ENCODE measurements at regions not wholly inside any gene's neighbourhood (a gene's known extent, or its start where the extent isn't known, plus 50 kb on each side); places are given as distances from the start of the nearest gene placed in this dataset.

DNA sequence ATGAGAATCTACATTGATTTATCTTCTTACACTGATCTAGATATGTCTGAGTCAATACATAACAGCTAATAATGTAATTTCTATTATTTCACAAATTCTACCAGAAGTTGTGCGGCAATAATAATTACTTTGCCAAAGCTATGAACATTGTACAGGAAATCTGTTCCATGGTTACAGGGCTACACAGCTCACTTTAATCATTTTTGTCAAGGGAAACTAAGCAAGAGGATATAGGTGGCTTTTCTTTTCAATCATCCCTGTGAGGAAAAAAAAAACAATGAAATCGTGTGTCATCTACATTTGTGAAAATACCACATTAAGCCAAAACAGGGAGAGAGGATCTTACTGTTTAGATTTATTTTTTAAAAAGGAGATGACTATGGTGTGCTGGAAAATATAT is 717.4 kb downstream of the NR2F1-AS1 start:
- TF ChIP-seq, protein P1, sequence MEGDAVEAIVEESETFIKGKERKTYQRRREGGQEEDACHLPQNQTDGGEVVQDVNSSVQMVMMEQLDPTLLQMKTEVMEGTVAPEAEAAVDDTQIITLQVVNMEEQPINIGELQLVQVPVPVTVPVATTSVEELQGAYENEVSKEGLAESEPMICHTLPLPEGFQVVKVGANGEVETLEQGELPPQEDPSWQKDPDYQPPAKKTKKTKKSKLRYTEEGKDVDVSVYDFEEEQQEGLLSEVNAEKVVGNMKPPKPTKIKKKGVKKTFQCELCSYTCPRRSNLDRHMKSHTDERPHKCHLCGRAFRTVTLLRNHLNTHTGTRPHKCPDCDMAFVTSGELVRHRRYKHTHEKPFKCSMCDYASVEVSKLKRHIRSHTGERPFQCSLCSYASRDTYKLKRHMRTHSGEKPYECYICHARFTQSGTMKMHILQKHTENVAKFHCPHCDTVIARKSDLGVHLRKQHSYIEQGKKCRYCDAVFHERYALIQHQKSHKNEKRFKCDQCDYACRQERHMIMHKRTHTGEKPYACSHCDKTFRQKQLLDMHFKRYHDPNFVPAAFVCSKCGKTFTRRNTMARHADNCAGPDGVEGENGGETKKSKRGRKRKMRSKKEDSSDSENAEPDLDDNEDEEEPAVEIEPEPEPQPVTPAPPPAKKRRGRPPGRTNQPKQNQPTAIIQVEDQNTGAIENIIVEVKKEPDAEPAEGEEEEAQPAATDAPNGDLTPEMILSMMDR (IDR thresholded peaks at IDR 0.05) = no peak
- no peak for TF ChIP-seq POLR2A (IDR thresholded peaks at IDR 0.05)
